ENCODE measurements at regions not wholly inside any gene's neighbourhood (a gene's known extent, or its start where the extent isn't known, plus 50 kb on each side); places are given as distances from the start of the nearest gene placed in this dataset.
"Not testable (repeated sequence)": the region's sequence is repeated elsewhere in the genome, so short reads cannot be mapped to it uniquely, and the experiment has no call there.

- no peaks in the 10 kb centered on the region for H3K36me3 ChIP-seq (ENCODE audit: control insufficient read depth in 3 of 3, insufficient read depth in 3 of 3, low read length in 3 of 3)
- H3K9ac ChIP-seq (ENCODE audit: low read depth in 1 of 3, low read length in 3 of 3), result no peak overlapping the region
- no peak overlapping the region for H3K27ac ChIP-seq (ENCODE audit: low read depth, low read length)
- no peaks in the 10 kb centered on the region for H3K4me1 ChIP-seq (ENCODE audit: control insufficient read depth in 3 of 3, insufficient read depth in 3 of 3, low read length in 3 of 3)
- H3K4me3 ChIP-seq (ENCODE audit: low read length in 3 of 3), result no peak overlapping the region
- H3K9me3 ChIP-seq (ENCODE audit: control insufficient read depth in 3 of 3, low read length in 3 of 3), result no peaks in the 10 kb centered on the region
- no peaks in the 10 kb centered on the region for H3K27me3 ChIP-seq (ENCODE audit: control insufficient read depth in 3 of 3, insufficient read depth in 3 of 3, low read length in 3 of 3)
These were observed 312.9 kb downstream of the NAF1 start for GRCh38 chr4:162853788-162854187.

GRCh38 chr4:162852642-162853041 lies 314.0 kb downstream of the NAF1 start:
- H3K9me3 ChIP-seq (ENCODE audit: control insufficient read depth in 3 of 3, low read length in 3 of 3), result no peaks in the 10 kb centered on the region
- no peak overlapping the region for H3K4me3 ChIP-seq (ENCODE audit: low read length in 3 of 3)
- H3K27me3 ChIP-seq (ENCODE audit: control insufficient read depth in 3 of 3, insufficient read depth in 3 of 3, low read length in 3 of 3), result no peaks in the 10 kb centered on the region
- no peaks in the 10 kb centered on the region for H3K4me1 ChIP-seq (ENCODE audit: control insufficient read depth in 3 of 3, insufficient read depth in 3 of 3, low read length in 3 of 3)
- no peak overlapping the region for H3K27ac ChIP-seq (ENCODE audit: low read depth, low read length)
- no peaks in the 10 kb centered on the region for H3K36me3 ChIP-seq (ENCODE audit: control insufficient read depth in 3 of 3, insufficient read depth in 3 of 3, low read length in 3 of 3)
- H3K9ac ChIP-seq (ENCODE audit: low read depth in 1 of 3, low read length in 3 of 3), result no peak overlapping the region

- not testable (repeated sequence) for H3K4me3 ChIP-seq (ENCODE audit: low read length in 3 of 3); H3K9me3 ChIP-seq (ENCODE audit: control insufficient read depth in 3 of 3, low read length in 3 of 3); H3K9ac ChIP-seq (ENCODE audit: low read depth in 1 of 3, low read length in 3 of 3); H3K27me3 ChIP-seq (ENCODE audit: control insufficient read depth in 3 of 3, insufficient read depth in 3 of 3, low read length in 3 of 3); H3K27ac ChIP-seq (ENCODE audit: low read depth, low read length); H3K4me1 ChIP-seq (ENCODE audit: control insufficient read depth in 3 of 3, insufficient read depth in 3 of 3, low read length in 3 of 3); H3K36me3 ChIP-seq (ENCODE audit: control insufficient read depth in 3 of 3, insufficient read depth in 3 of 3, low read length in 3 of 3)
These were observed 315.4 kb downstream of the NAF1 start for GRCh38 chr4:162851241-162851758.

GRCh38 chr4:162849937-162850336 lies 316.8 kb downstream of the NAF1 start:
- no peaks in the 10 kb centered on the region for H3K4me1 ChIP-seq (ENCODE audit: control insufficient read depth in 3 of 3, insufficient read depth in 3 of 3, low read length in 3 of 3)
- H3K9ac ChIP-seq (ENCODE audit: low read depth in 1 of 3, low read length in 3 of 3), result no peak overlapping the region
- H3K9me3 ChIP-seq (ENCODE audit: control insufficient read depth in 3 of 3, low read length in 3 of 3), result no peaks in the 10 kb centered on the region
- no peaks in the 10 kb centered on the region for H3K27me3 ChIP-seq (ENCODE audit: control insufficient read depth in 3 of 3, insufficient read depth in 3 of 3, low read length in 3 of 3)
- H3K4me3 ChIP-seq (ENCODE audit: low read length in 3 of 3), result no peak overlapping the region
- no peaks in the 10 kb centered on the region for H3K36me3 ChIP-seq (ENCODE audit: control insufficient read depth in 3 of 3, insufficient read depth in 3 of 3, low read length in 3 of 3)
- no peak overlapping the region for H3K27ac ChIP-seq (ENCODE audit: low read depth, low read length)

GRCh38 chr4:162847945-162848549 lies 318.6 kb downstream of the NAF1 start:
- H3K27ac ChIP-seq (ENCODE audit: low read depth, low read length), result no peak overlapping the region

GRCh38 chr4:162841753-162842152 lies 324.9 kb downstream of the NAF1 start:
- H3K36me3 ChIP-seq (ENCODE audit: control insufficient read depth in 3 of 3, insufficient read depth in 3 of 3, low read length in 3 of 3), result no peaks in the 10 kb centered on the region
- no peak overlapping the region for H3K27ac ChIP-seq (ENCODE audit: low read depth, low read length)

More at GRCh38 chr4:162847945-162848549, 318.6 kb downstream of the NAF1 start:
- Histone ChIP-seq H3K36me3 (ENCODE audit: control insufficient read depth in 3 of 3, insufficient read depth in 3 of 3, low read length in 3 of 3) (no peaks in the 10 kb centered on the region), H3K9me3 (ENCODE audit: control insufficient read depth in 3 of 3, low read length in 3 of 3) (no peaks in the 10 kb centered on the region), H3K9ac (ENCODE audit: low read depth in 1 of 3, low read length in 3 of 3) (no peak overlapping the region), H3K4me3 (ENCODE audit: low read length in 3 of 3) (no peak overlapping the region), H3K4me1 (ENCODE audit: control insufficient read depth in 3 of 3, insufficient read depth in 3 of 3, low read length in 3 of 3) (no peaks in the 10 kb centered on the region), H3K27me3 (ENCODE audit: control insufficient read depth in 3 of 3, insufficient read depth in 3 of 3, low read length in 3 of 3) (no peaks in the 10 kb centered on the region)

GRCh38 chr4:162839814-162840213 lies 326.9 kb downstream of the NAF1 start:
- Histone ChIP-seq H3K27me3 (ENCODE audit: control insufficient read depth in 3 of 3, insufficient read depth in 3 of 3, low read length in 3 of 3) (no peaks in the 10 kb centered on the region), H3K36me3 (ENCODE audit: control insufficient read depth in 3 of 3, insufficient read depth in 3 of 3, low read length in 3 of 3) (no peaks in the 10 kb centered on the region), H3K27ac (ENCODE audit: low read depth, low read length) (no peak overlapping the region)

More at GRCh38 chr4:162841753-162842152, 324.9 kb downstream of the NAF1 start:
- no peaks in the 10 kb centered on the region for H3K9me3 ChIP-seq (ENCODE audit: control insufficient read depth in 3 of 3, low read length in 3 of 3)
- H3K9ac ChIP-seq (ENCODE audit: low read depth in 1 of 3, low read length in 3 of 3), result no peak overlapping the region
- H3K27me3 ChIP-seq (ENCODE audit: control insufficient read depth in 3 of 3, insufficient read depth in 3 of 3, low read length in 3 of 3), result no peaks in the 10 kb centered on the region
- H3K4me3 ChIP-seq (ENCODE audit: low read length in 3 of 3), result no peak overlapping the region
- H3K4me1 ChIP-seq (ENCODE audit: control insufficient read depth in 3 of 3, insufficient read depth in 3 of 3, low read length in 3 of 3), result no peaks in the 10 kb centered on the region

GRCh38 chr4:162838671-162839070 lies 328.0 kb downstream of the NAF1 start:
- H3K9ac ChIP-seq (ENCODE audit: low read depth in 1 of 3, low read length in 3 of 3), result no peak overlapping the region
- no peaks in the 10 kb centered on the region for H3K9me3 ChIP-seq (ENCODE audit: control insufficient read depth in 3 of 3, low read length in 3 of 3)
- no peaks in the 10 kb centered on the region for H3K4me1 ChIP-seq (ENCODE audit: control insufficient read depth in 3 of 3, insufficient read depth in 3 of 3, low read length in 3 of 3)
- no peaks in the 10 kb centered on the region for H3K36me3 ChIP-seq (ENCODE audit: control insufficient read depth in 3 of 3, insufficient read depth in 3 of 3, low read length in 3 of 3)
- no peaks in the 10 kb centered on the region for H3K27me3 ChIP-seq (ENCODE audit: control insufficient read depth in 3 of 3, insufficient read depth in 3 of 3, low read length in 3 of 3)
- no peak overlapping the region for H3K4me3 ChIP-seq (ENCODE audit: low read length in 3 of 3)
- no peak overlapping the region for H3K27ac ChIP-seq (ENCODE audit: low read depth, low read length)

More at GRCh38 chr4:162839814-162840213, 326.9 kb downstream of the NAF1 start:
- Histone ChIP-seq H3K9ac (ENCODE audit: low read depth in 1 of 3, low read length in 3 of 3) (no peak overlapping the region), H3K9me3 (ENCODE audit: control insufficient read depth in 3 of 3, low read length in 3 of 3) (no peaks in the 10 kb centered on the region), H3K4me3 (ENCODE audit: low read length in 3 of 3) (no peak overlapping the region), H3K4me1 (ENCODE audit: control insufficient read depth in 3 of 3, insufficient read depth in 3 of 3, low read length in 3 of 3) (no peaks in the 10 kb centered on the region)

GRCh38 chr4:162837679-162838078 lies 329.0 kb downstream of the NAF1 start:
- no peak overlapping the region for H3K9ac ChIP-seq (ENCODE audit: low read depth in 1 of 3, low read length in 3 of 3)
- H3K9me3 ChIP-seq (ENCODE audit: control insufficient read depth in 3 of 3, low read length in 3 of 3), result no peaks in the 10 kb centered on the region
- H3K27me3 ChIP-seq (ENCODE audit: control insufficient read depth in 3 of 3, insufficient read depth in 3 of 3, low read length in 3 of 3), result no peaks in the 10 kb centered on the region
- H3K27ac ChIP-seq (ENCODE audit: low read depth, low read length), result no peak overlapping the region
- H3K36me3 ChIP-seq (ENCODE audit: control insufficient read depth in 3 of 3, insufficient read depth in 3 of 3, low read length in 3 of 3), result no peaks in the 10 kb centered on the region
- no peak overlapping the region for H3K4me3 ChIP-seq (ENCODE audit: low read length in 3 of 3)
- no peaks in the 10 kb centered on the region for H3K4me1 ChIP-seq (ENCODE audit: control insufficient read depth in 3 of 3, insufficient read depth in 3 of 3, low read length in 3 of 3)

GRCh38 chr4:162837241-162837640 lies 329.4 kb downstream of the NAF1 start:
- Histone ChIP-seq H3K9me3 (ENCODE audit: control insufficient read depth in 3 of 3, low read length in 3 of 3) (no peaks in the 10 kb centered on the region), H3K4me3 (ENCODE audit: low read length in 3 of 3) (no peak overlapping the region), H3K27me3 (ENCODE audit: control insufficient read depth in 3 of 3, insufficient read depth in 3 of 3, low read length in 3 of 3) (no peaks in the 10 kb centered on the region), H3K27ac (ENCODE audit: low read depth, low read length) (no peak overlapping the region), H3K36me3 (ENCODE audit: control insufficient read depth in 3 of 3, insufficient read depth in 3 of 3, low read length in 3 of 3) (no peaks in the 10 kb centered on the region), H3K9ac (ENCODE audit: low read depth in 1 of 3, low read length in 3 of 3) (no peak overlapping the region), H3K4me1 (ENCODE audit: control insufficient read depth in 3 of 3, insufficient read depth in 3 of 3, low read length in 3 of 3) (no peaks in the 10 kb centered on the region)
